ENCODE measurements at regions not wholly inside any gene's neighbourhood (a gene's known extent, or its start where the extent isn't known, plus 50 kb on each side); places are given as distances from the start of the nearest gene placed in this dataset.

GRCh38 chr11:134561331-134561720 lies 149.3 kb upstream of the B3GAT1 start:
- TF ChIP-seq CTCF (IDR thresholded peaks at IDR 0.05): no peak
- no peak for TF ChIP-seq POLR2A (IDR thresholded peaks at IDR 0.05)
- TF ChIP-seq POLR2AphosphoS5 (IDR thresholded peaks at IDR 0.05): no peak
- no peak for TF ChIP-seq EP300 (IDR thresholded peaks at IDR 0.05)

All from sigmoid colon (tissue), 4 donors.